HG02970 (cell line): ENCODE measurements at regions not wholly inside any gene's neighbourhood (a gene's known extent, or its start where the extent isn't known, plus 50 kb on each side); places are given as distances from the start of the nearest gene placed in this dataset.

Source experiments
- ATAC-seq: cut with Tn5 transposase; IDR thresholded peaks from one replicate; pipeline ENCODE4 v1.9.1; 2021; ENCODE audit warnings: mild to moderate bottlenecking, moderate library complexity, moderate number of reproducible peaks; ENCODE audit not compliant: unreplicated experiment, low FRiP score

GRCh38 chr12:125467363-125467762, 402.1 kb downstream of the AACS start:
- ATAC-seq: no peak

- ATAC-seq: no peak
Measured at GRCh38 chr12:125469683-125470082, 404.4 kb downstream of the AACS start.

- no peak for ATAC-seq
Measured at GRCh38 chr12:125470838-125471783, 405.9 kb downstream of the AACS start.

- ATAC-seq: no peak
Measured at GRCh38 chr12:125473501-125473900, 408.3 kb downstream of the AACS start.

GRCh38 chr12:125487336-125487735, 422.1 kb downstream of the AACS start:
- ATAC-seq: no peak

- no peak for ATAC-seq
Measured at GRCh38 chr12:125491553-125491952, 426.3 kb downstream of the AACS start.

- no peak for ATAC-seq
Measured at GRCh38 chr12:125492354-125493270, 427.4 kb downstream of the AACS start.

- no peak for ATAC-seq
Measured at GRCh38 chr12:125493704-125494308, 428.6 kb downstream of the AACS start.

GRCh38 chr12:125503128-125503527, 437.9 kb downstream of the AACS start:
- ATAC-seq: no peak

GRCh38 chr12:125509195-125509594, 444.0 kb downstream of the AACS start:
- ATAC-seq: no peak

- no peak for ATAC-seq
Measured at GRCh38 chr12:125512541-125513298, 447.5 kb downstream of the AACS start.

- no peak for ATAC-seq
Measured at GRCh38 chr12:125515887-125516286, 450.7 kb downstream of the AACS start.

- ATAC-seq: no peak
Measured at GRCh38 chr12:125518074-125518473, 452.8 kb downstream of the AACS start.

GRCh38 chr12:125519026-125519651, 453.9 kb downstream of the AACS start:
- no peak for ATAC-seq

- no peak for ATAC-seq
Measured at GRCh38 chr12:125525879-125526278, 460.6 kb downstream of the AACS start.

GRCh38 chr12:125528281-125528680, 463.0 kb downstream of the AACS start:
- ATAC-seq: no peak

GRCh38 chr12:125530201-125530600, 465.0 kb downstream of the AACS start:
- ATAC-seq: no peak

- ATAC-seq: no peak
Measured at GRCh38 chr12:125530876-125531275, 465.6 kb downstream of the AACS start.

- ATAC-seq: no peak
Measured at GRCh38 chr12:125531574-125531973, 466.3 kb downstream of the AACS start.
